ENCODE measurements at regions not wholly inside any gene's neighbourhood (a gene's known extent, or its start where the extent isn't known, plus 50 kb on each side); places are given as distances from the start of the nearest gene placed in this dataset.

DNA sequence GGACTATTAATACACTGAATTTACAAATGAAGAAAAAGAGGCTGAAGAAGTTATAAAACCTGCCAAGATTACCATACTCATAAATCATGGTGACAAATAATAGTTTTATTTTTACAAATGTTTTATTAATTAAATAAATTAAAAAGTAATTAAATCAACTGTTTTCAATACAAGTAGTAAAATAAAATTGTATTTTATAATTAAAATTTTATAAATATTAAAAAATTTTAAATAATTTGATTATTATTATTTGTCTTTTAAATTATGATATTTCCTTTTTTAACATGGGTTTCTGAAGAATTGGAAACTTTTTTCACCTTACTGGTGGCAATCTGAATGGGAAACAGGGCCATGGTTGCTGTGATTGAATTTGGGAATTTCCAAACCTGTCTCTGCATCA is 177.3 kb upstream of the TSHZ2 start:
- Histone ChIP-seq H3K36me3 (no peaks in the 10 kb centered on the region), H3K4me3 (ENCODE audit: low read depth in 1 of 2, low read length in 1 of 2) (no peak overlapping the region), H3K27ac (no peak overlapping the region), H3K4me1 (ENCODE audit: control insufficient read depth in 1 of 2, insufficient read depth in 1 of 2, low read depth in 1 of 2, low read length in 1 of 2) (no peaks in the 10 kb centered on the region), H3K9me3 (no peaks in the 10 kb centered on the region), H3K27me3 (no peaks in the 10 kb centered on the region)
- TF ChIP-seq, protein P1, sequence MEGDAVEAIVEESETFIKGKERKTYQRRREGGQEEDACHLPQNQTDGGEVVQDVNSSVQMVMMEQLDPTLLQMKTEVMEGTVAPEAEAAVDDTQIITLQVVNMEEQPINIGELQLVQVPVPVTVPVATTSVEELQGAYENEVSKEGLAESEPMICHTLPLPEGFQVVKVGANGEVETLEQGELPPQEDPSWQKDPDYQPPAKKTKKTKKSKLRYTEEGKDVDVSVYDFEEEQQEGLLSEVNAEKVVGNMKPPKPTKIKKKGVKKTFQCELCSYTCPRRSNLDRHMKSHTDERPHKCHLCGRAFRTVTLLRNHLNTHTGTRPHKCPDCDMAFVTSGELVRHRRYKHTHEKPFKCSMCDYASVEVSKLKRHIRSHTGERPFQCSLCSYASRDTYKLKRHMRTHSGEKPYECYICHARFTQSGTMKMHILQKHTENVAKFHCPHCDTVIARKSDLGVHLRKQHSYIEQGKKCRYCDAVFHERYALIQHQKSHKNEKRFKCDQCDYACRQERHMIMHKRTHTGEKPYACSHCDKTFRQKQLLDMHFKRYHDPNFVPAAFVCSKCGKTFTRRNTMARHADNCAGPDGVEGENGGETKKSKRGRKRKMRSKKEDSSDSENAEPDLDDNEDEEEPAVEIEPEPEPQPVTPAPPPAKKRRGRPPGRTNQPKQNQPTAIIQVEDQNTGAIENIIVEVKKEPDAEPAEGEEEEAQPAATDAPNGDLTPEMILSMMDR (IDR thresholded peaks at IDR 0.05), result no peak

- Histone ChIP-seq H3K4me3 (ENCODE audit: low read depth in 1 of 2, low read length in 1 of 2) (no peak overlapping the region), H3K27me3 (no peaks in the 10 kb centered on the region), H3K36me3 (no peaks in the 10 kb centered on the region), H3K4me1 (ENCODE audit: control insufficient read depth in 1 of 2, insufficient read depth in 1 of 2, low read depth in 1 of 2, low read length in 1 of 2) (no peaks in the 10 kb centered on the region), H3K9me3 (no peaks in the 10 kb centered on the region), H3K27ac (no peak overlapping the region)
- TF ChIP-seq, protein P1 (IDR thresholded peaks at IDR 0.05), result no peak
Measured at GRCh38 chr20:52793339-52793963, 178.7 kb upstream of the TSHZ2 start.

GRCh38 chr20:52791091-52791490 is 181.1 kb upstream of the TSHZ2 start:
- H3K4me3 ChIP-seq (ENCODE audit: low read depth in 1 of 2, low read length in 1 of 2), result no peak overlapping the region
- no peaks in the 10 kb centered on the region for H3K27me3 ChIP-seq
- H3K36me3 ChIP-seq, result no peaks in the 10 kb centered on the region
- H3K27ac ChIP-seq, result no peak overlapping the region
- TF ChIP-seq, protein P1 (IDR thresholded peaks at IDR 0.05), result no peak
- H3K4me1 ChIP-seq (ENCODE audit: control insufficient read depth in 1 of 2, insufficient read depth in 1 of 2, low read depth in 1 of 2, low read length in 1 of 2), result no peaks in the 10 kb centered on the region
- H3K9me3 ChIP-seq, result no peaks in the 10 kb centered on the region

GRCh38 chr20:52789716-52790115 is 182.4 kb upstream of the TSHZ2 start:
- Histone ChIP-seq H3K27me3 (no peaks in the 10 kb centered on the region), H3K27ac (no peak overlapping the region), H3K36me3 (no peaks in the 10 kb centered on the region), H3K9me3 (no peaks in the 10 kb centered on the region), H3K4me3 (ENCODE audit: low read depth in 1 of 2, low read length in 1 of 2) (no peak overlapping the region), H3K4me1 (ENCODE audit: control insufficient read depth in 1 of 2, insufficient read depth in 1 of 2, low read depth in 1 of 2, low read length in 1 of 2) (no peaks in the 10 kb centered on the region)
- TF ChIP-seq, protein P1 (IDR thresholded peaks at IDR 0.05), result no peak

GRCh38 chr20:52787962-52788361 is 184.2 kb upstream of the TSHZ2 start:
- Histone ChIP-seq H3K27ac (no peak overlapping the region), H3K9me3 (no peaks in the 10 kb centered on the region), H3K4me3 (ENCODE audit: low read depth in 1 of 2, low read length in 1 of 2) (no peak overlapping the region), H3K4me1 (ENCODE audit: control insufficient read depth in 1 of 2, insufficient read depth in 1 of 2, low read depth in 1 of 2, low read length in 1 of 2) (no peaks in the 10 kb centered on the region), H3K36me3 (no peaks in the 10 kb centered on the region), H3K27me3 (no peaks in the 10 kb centered on the region)
- TF ChIP-seq, protein P1 (IDR thresholded peaks at IDR 0.05), result no peak
